Peyer's patch (tissue), 4 donors: ENCODE measurements at regions not wholly inside any gene's neighbourhood (a gene's known extent, or its start where the extent isn't known, plus 50 kb on each side); places are given as distances from the start of the nearest gene placed in this dataset.

Experiments
- DNase-seq, 3 donors: peaks; one replicate each; pipeline ENCODE4 v3.0.0-alpha.2; 2017 to 2019
- H3K27ac ChIP-seq, 4 donors: fragments of 200-600 bp; sonication (generic); one replicate each; pipeline ENCODE4 v1.5.1; 2016 to 2019
- H3K27me3 ChIP-seq, 2 donors: fragments of 200-600 bp; sonication (generic); one replicate each; pipeline ENCODE4 v1.5.1; 2019
- H3K36me3 ChIP-seq, 3 donors: fragments of 200-600 bp; sonication (generic); one replicate each; pipeline ENCODE4 v1.5.1; 2016 to 2019
- H3K4me1 ChIP-seq, 4 donors: fragments of 200-600 bp; sonication (generic); one replicate each; pipeline ENCODE4 v1.5.1; 2016 to 2019
- H3K4me3 ChIP-seq, 4 donors: fragments of 200-600 bp; sonication (generic); 1 replicate in 3 of 4; 2 replicates in 1 of 4; pipeline ENCODE4 v1.5.1; 2016 to 2019; ENCODE audit warnings: mild to moderate bottlenecking in 1 of 4
- H3K9me3 ChIP-seq, 4 donors: fragments of 200-600 bp; sonication (generic); one replicate each; pipeline ENCODE4 v1.5.1; 2016 to 2019; ENCODE audit warnings: mild to moderate bottlenecking in 1 of 4
- POLR2A ChIP-seq, 2 donors: fragments of 450-650 bp; IDR thresholded peaks; one replicate each; pipeline ENCODE4 v1.5.1; 2017; ENCODE audit warnings: antibody characterized with exemption in 2 of 2, mild to moderate bottlenecking in 2 of 2, moderate library complexity in 2 of 2
- TF ChIP-seq, protein P1 (sequence below), 6 experiments: fragments of 450-650 bp in 4 of 6; fragments of 200-600 bp in 2 of 6; sonication (generic) in 1 of 6; IDR thresholded peaks; one replicate each; pipeline ENCODE4 v1.5.1; 2017 to 2019; ENCODE audit warnings: antibody characterized with exemption in 6 of 6, mild to moderate bottlenecking in 3 of 6, moderate library complexity in 1 of 6

DNA sequence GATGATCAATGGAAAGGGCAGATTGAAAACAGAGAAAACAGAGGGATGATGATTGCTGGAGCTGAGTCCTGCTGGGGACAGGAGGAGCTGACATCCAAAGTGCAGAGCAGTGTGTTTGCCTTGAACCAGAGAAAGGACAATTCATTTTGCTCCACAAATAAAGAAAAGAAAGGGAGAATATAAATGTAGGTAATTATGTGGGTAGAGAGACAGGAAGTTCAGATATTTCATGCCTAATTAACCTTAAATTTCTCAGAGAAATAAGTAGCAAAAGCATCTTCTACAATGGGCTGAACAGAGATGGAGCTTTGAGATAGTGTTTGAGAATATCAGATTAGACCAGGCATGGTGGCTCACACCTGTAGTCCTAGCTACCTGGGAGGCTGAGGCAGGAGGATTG lies 93.2 kb downstream of the TNFSF18 start:
- H3K4me3 ChIP-seq, result no peak overlapping the region
- no peak for DNase-seq
- no peaks in the 10 kb centered on the region for H3K4me1 ChIP-seq
- no peaks in the 10 kb centered on the region for H3K36me3 ChIP-seq
- no peaks in the 10 kb centered on the region for H3K9me3 ChIP-seq
- no peaks in the 10 kb centered on the region for H3K27me3 ChIP-seq
- no peak for TF ChIP-seq POLR2A (IDR thresholded peaks at IDR 0.05)
- TF ChIP-seq, protein P1, sequence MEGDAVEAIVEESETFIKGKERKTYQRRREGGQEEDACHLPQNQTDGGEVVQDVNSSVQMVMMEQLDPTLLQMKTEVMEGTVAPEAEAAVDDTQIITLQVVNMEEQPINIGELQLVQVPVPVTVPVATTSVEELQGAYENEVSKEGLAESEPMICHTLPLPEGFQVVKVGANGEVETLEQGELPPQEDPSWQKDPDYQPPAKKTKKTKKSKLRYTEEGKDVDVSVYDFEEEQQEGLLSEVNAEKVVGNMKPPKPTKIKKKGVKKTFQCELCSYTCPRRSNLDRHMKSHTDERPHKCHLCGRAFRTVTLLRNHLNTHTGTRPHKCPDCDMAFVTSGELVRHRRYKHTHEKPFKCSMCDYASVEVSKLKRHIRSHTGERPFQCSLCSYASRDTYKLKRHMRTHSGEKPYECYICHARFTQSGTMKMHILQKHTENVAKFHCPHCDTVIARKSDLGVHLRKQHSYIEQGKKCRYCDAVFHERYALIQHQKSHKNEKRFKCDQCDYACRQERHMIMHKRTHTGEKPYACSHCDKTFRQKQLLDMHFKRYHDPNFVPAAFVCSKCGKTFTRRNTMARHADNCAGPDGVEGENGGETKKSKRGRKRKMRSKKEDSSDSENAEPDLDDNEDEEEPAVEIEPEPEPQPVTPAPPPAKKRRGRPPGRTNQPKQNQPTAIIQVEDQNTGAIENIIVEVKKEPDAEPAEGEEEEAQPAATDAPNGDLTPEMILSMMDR (IDR thresholded peaks at IDR 0.05), result no peak
- no peak overlapping the region for H3K27ac ChIP-seq

DNA sequence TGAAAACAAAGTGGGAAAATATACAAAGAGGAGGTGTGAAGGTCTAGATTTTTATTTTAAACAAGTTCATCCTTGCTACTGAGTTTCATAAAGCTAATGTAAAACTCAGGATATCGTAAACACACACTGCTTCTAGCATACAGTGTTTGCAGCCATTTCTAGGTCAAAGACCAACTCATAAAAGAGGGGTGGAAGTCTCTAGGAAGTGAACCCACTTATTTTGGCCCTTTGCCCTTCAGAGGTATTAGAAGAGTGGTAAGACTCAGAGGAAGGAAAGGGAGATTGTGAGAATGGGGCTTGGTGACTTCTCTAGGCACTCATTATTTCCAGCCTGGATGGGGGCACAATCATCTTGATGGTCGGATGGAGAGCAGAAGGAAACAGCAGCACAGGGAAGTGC lies 91.2 kb downstream of the TNFSF18 start:
- Histone ChIP-seq H3K4me1 (no peaks in the 10 kb centered on the region), H3K27ac (no peak overlapping the region), H3K27me3 (no peaks in the 10 kb centered on the region), H3K9me3 (no peaks in the 10 kb centered on the region), H3K36me3 (no peaks in the 10 kb centered on the region), H3K4me3 (no peak overlapping the region)
- TF ChIP-seq POLR2A (IDR thresholded peaks at IDR 0.05), result no peak
- TF ChIP-seq, protein P1 (IDR thresholded peaks at IDR 0.05), result no peak
- no peak for DNase-seq

DNA sequence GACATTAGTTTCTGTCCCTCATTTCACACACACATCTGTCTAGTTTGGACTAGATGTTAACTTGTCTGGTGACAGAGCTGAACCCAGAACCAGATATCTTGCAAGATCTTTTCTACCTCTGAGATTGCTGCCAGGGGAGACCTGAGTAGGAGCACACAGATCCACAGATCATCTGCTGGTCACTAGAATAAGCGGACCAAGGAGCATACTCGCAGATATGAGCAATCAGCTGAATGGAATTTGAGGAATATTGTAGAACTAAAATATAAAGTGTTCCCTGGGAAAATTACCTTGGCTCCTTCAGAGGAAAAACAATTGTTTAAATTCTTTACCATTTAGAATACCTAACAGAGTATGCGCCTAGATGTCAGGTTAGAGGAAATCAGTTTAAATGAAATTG lies 90.7 kb downstream of the TNFSF18 start:
- no peaks in the 10 kb centered on the region for H3K36me3 ChIP-seq
- no peaks in the 10 kb centered on the region for H3K9me3 ChIP-seq
- no peak for DNase-seq
- no peaks in the 10 kb centered on the region for H3K27me3 ChIP-seq
- TF ChIP-seq, protein P1 (IDR thresholded peaks at IDR 0.05), result no peak
- TF ChIP-seq POLR2A (IDR thresholded peaks at IDR 0.05), result no peak
- H3K4me1 ChIP-seq, result no peaks in the 10 kb centered on the region
- H3K27ac ChIP-seq, result no peak overlapping the region
- H3K4me3 ChIP-seq, result no peak overlapping the region

DNA sequence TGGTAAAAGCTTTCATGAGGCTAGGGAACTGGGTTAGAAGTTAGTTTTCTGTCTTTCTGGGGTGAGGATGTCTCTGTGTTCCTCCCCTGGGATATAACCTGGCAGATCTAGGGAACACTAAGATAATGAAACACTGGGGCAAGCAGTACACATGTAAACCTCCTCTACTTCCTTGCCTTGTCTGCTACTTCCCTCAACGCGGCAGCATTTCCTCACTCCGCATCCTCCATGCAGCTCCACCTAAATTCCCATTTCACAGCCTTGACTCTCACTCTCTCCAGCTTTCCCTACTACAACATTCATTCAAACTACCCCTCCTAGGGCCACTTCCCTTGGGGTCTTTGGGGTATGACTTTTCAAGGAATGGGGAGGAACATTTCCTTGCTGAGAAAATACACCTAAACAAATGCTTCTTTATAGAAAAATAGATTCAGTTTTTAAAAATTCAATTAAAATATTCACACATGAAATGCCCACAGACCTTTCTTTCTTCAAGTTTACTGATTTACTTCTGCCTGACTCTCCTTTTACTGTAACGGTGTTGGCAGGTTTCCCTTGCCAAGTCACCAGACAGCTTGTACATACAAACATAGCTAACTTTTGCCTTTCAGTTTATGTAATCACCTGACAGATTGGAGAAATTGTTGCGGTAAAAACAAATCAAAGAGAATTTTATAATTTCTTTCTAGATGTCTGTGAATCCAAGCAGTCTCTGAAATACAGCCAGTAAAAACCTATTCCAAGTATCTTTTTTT lies 90.1 kb downstream of the TNFSF18 start:
- TF ChIP-seq POLR2A (IDR thresholded peaks at IDR 0.05), result no peak
- TF ChIP-seq, protein P1 (IDR thresholded peaks at IDR 0.05), result no peak
- Histone ChIP-seq H3K9me3 (no peaks in the 10 kb centered on the region), H3K4me1 (no peaks in the 10 kb centered on the region), H3K27me3 (no peaks in the 10 kb centered on the region), H3K27ac (no peak overlapping the region), H3K4me3 (no peak overlapping the region), H3K36me3 (no peaks in the 10 kb centered on the region)
- DNase-seq, result no peak

DNA sequence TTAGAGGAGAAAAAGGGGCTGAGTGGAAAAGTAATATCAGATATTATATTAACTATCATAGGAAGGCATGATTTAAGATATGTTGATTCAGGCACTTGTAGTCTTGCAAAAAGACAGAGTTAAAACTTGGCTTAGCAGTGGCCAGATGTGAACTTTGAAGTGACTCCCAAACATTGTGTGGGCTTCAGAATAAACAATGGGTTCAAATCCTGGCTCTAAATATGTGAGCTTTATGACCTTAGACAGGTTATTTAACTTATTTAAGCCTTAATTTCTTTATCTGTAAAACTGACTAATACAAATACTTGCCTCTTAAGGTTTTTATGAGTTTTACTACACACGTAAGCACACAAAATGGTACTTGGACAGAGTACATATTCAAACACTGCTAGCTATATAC lies 85.9 kb downstream of the TNFSF18 start:
- DNase-seq, result no peak
- H3K27me3 ChIP-seq, result no peaks in the 10 kb centered on the region
- H3K9me3 ChIP-seq, result no peaks in the 10 kb centered on the region
- H3K4me1 ChIP-seq, result no peaks in the 10 kb centered on the region
- TF ChIP-seq, protein P1 (IDR thresholded peaks at IDR 0.05), result no peak
- no peak for TF ChIP-seq POLR2A (IDR thresholded peaks at IDR 0.05)
- H3K4me3 ChIP-seq, result no peak overlapping the region
- H3K36me3 ChIP-seq, result no peaks in the 10 kb centered on the region
- no peak overlapping the region for H3K27ac ChIP-seq
